RWPE2 (cell line): ENCODE measurements at regions not wholly inside any gene's neighbourhood (a gene's known extent, or its start where the extent isn't known, plus 50 kb on each side); places are given as distances from the start of the nearest gene placed in this dataset.

Source experiments
- ATAC-seq: fragments of 200-7000 bp; cut with Tn5 transposase; 3 replicates; pipeline ENCODE4 v1.9.1; 2021; ENCODE audit warnings: low read depth
- DNase-seq: peaks from one replicate; pipeline ENCODE4 v3.0.0-alpha.2; 2020; ENCODE audit warnings: low spot score
- H3K27ac ChIP-seq: fragments of 450-650 bp; 2 replicates; pipeline ENCODE4 v1.5.1; 2017; ENCODE audit warnings: mild to moderate bottlenecking; ENCODE audit not compliant: poor library complexity, severe bottlenecking
- H3K27me3 ChIP-seq: fragments of 250-450 bp; sonication (Bioruptor Pico); 2 replicates; pipeline ENCODE4 v1.5.1; 2021; ENCODE audit warnings: mild to moderate bottlenecking, moderate library complexity; ENCODE audit not compliant: insufficient read depth, poor library complexity, severe bottlenecking
- H3K36me3 ChIP-seq: fragments of 250-450 bp; sonication (Bioruptor Pico); 2 replicates; pipeline ENCODE4 v1.5.1; 2020; ENCODE audit warnings: low read depth, mild to moderate bottlenecking, moderate library complexity
- H3K4me1 ChIP-seq: fragments of 250-450 bp; sonication (Bioruptor Pico); 2 replicates; pipeline ENCODE4 v1.5.1; 2021; ENCODE audit warnings: mild to moderate bottlenecking, moderate library complexity; ENCODE audit not compliant: insufficient read depth, poor library complexity, severe bottlenecking
- H3K4me3 ChIP-seq: fragments of 250-450 bp; sonication (Bioruptor Pico); 2 replicates; pipeline ENCODE4 v1.5.1; 2021; ENCODE audit warnings: mild to moderate bottlenecking, moderate library complexity; ENCODE audit not compliant: severe bottlenecking
- H3K9me3 ChIP-seq: fragments of 250-450 bp; sonication (Bioruptor Pico); 2 replicates; pipeline ENCODE4 v1.5.1; 2021; ENCODE audit warnings: mild to moderate bottlenecking, moderate library complexity; ENCODE audit not compliant: severe bottlenecking
- CTCF ChIP-seq: fragments of 450-650 bp; IDR thresholded peaks from one replicate; pipeline ENCODE4 v1.5.1; 2017; ENCODE audit warnings: mild to moderate bottlenecking, moderate library complexity; ENCODE audit not compliant: poor library complexity, severe bottlenecking

- ATAC-seq: peak; percentile 57; the same call in 2 of the 3 replicates
- H3K4me1 ChIP-seq: no peaks in the 10 kb centered on the region
- H3K27me3 ChIP-seq: peaks cover 7% of the 10 kb centered on the region
- no peaks in the 10 kb centered on the region for H3K36me3 ChIP-seq
- TF ChIP-seq CTCF: peak; percentile 82
- no peak overlapping the region for H3K27ac ChIP-seq
- no peak for DNase-seq
- no peaks in the 10 kb centered on the region for H3K9me3 ChIP-seq
- no peak overlapping the region for H3K4me3 ChIP-seq
Measured at GRCh38 chr10:6667679-6668270, 87.7 kb upstream of the PRKCQ start.

- Histone ChIP-seq H3K36me3 (no peaks in the 10 kb centered on the region), H3K4me1 (no peaks in the 10 kb centered on the region), H3K4me3 (no peak overlapping the region), H3K27ac (no peak overlapping the region), H3K9me3 (no peaks in the 10 kb centered on the region), H3K27me3 (peaks cover 7% of the 10 kb centered on the region)
- DNase-seq (no peak), ATAC-seq (no peak)
- TF ChIP-seq CTCF: no peak
Measured at GRCh38 chr10:6667150-6667549, 87.1 kb upstream of the PRKCQ start.

- DNase-seq: no peak
- no peak for TF ChIP-seq CTCF
- no peaks in the 10 kb centered on the region for H3K9me3 ChIP-seq
- ATAC-seq: no peak
- H3K27me3 ChIP-seq: peaks cover 7% of the 10 kb centered on the region
- no peaks in the 10 kb centered on the region for H3K36me3 ChIP-seq
- H3K4me1 ChIP-seq: no peaks in the 10 kb centered on the region
- H3K4me3 ChIP-seq: no peak overlapping the region
- no peak overlapping the region for H3K27ac ChIP-seq
Measured at GRCh38 chr10:6665847-6666246, 85.8 kb upstream of the PRKCQ start.

- Histone ChIP-seq H3K27ac (no peak overlapping the region), H3K9me3 (no peaks in the 10 kb centered on the region), H3K36me3 (no peaks in the 10 kb centered on the region), H3K4me1 (no peaks in the 10 kb centered on the region), H3K27me3 (no peaks in the 10 kb centered on the region), H3K4me3 (no peak overlapping the region)
- ATAC-seq (no peak), DNase-seq (no peak)
- TF ChIP-seq CTCF: no peak
Measured at GRCh38 chr10:6660460-6660859, 80.4 kb upstream of the PRKCQ start.

- TF ChIP-seq CTCF: no peak
- ATAC-seq (no peak), DNase-seq (no peak)
- Histone ChIP-seq H3K4me3 (no peak overlapping the region), H3K9me3 (no peaks in the 10 kb centered on the region), H3K36me3 (no peaks in the 10 kb centered on the region), H3K4me1 (no peaks in the 10 kb centered on the region), H3K27ac (no peak overlapping the region), H3K27me3 (no peaks in the 10 kb centered on the region)
Measured at GRCh38 chr10:6659451-6659850, 79.4 kb upstream of the PRKCQ start.
